ENCODE measurements at regions not wholly inside any gene's neighbourhood (a gene's known extent, or its start where the extent isn't known, plus 50 kb on each side); places are given as distances from the start of the nearest gene placed in this dataset.
"Not testable (repeated sequence)": the region's sequence is repeated elsewhere in the genome, so short reads cannot be mapped to it uniquely, and the experiment has no call there.

DNA sequence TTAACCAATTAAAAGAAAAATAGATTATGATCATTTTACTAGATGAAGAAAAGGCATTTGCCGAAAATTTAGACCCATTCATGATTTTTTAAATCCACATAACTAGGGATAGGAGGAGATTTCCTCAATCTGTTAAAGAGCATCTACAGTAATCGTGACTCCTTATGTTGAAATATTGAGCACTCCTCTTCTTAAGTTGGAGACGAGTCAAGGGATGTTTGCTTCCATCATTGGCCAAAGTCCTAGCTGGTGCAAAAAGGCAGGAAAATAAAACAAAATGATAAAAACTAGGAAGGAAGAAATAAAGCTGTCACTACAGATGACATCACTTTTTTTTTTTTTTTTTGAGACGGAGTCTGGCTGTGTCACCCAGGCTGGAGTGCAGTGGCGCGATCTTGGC, 245.6 kb upstream of the KAZN start:
- Histone ChIP-seq H3K27ac (no peak overlapping the region), H3K9me3 (no peaks in the 10 kb centered on the region), H3K4me2 (no peak overlapping the region), H3K4me3 (no peak overlapping the region), H3K4me1 (no peaks in the 10 kb centered on the region)
- TF ChIP-seq HOXB13 (CRISPR knock-in tag; IDR thresholded peaks at IDR 0.05; ENCODE audit: low read depth), result no peak
- TF ChIP-seq KDM1A (IDR thresholded peaks at IDR 0.05; ENCODE audit: low read depth), result no peak
- TF ChIP-seq, protein P1, sequence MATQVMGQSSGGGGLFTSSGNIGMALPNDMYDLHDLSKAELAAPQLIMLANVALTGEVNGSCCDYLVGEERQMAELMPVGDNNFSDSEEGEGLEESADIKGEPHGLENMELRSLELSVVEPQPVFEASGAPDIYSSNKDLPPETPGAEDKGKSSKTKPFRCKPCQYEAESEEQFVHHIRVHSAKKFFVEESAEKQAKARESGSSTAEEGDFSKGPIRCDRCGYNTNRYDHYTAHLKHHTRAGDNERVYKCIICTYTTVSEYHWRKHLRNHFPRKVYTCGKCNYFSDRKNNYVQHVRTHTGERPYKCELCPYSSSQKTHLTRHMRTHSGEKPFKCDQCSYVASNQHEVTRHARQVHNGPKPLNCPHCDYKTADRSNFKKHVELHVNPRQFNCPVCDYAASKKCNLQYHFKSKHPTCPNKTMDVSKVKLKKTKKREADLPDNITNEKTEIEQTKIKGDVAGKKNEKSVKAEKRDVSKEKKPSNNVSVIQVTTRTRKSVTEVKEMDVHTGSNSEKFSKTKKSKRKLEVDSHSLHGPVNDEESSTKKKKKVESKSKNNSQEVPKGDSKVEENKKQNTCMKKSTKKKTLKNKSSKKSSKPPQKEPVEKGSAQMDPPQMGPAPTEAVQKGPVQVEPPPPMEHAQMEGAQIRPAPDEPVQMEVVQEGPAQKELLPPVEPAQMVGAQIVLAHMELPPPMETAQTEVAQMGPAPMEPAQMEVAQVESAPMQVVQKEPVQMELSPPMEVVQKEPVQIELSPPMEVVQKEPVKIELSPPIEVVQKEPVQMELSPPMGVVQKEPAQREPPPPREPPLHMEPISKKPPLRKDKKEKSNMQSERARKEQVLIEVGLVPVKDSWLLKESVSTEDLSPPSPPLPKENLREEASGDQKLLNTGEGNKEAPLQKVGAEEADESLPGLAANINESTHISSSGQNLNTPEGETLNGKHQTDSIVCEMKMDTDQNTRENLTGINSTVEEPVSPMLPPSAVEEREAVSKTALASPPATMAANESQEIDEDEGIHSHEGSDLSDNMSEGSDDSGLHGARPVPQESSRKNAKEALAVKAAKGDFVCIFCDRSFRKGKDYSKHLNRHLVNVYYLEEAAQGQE (IDR thresholded peaks at IDR 0.05), result no peak
- no peak for TF ChIP-seq ZFP36 (IDR thresholded peaks at IDR 0.05; ENCODE audit: borderline replicate concordance, partially characterized antibody)
- TF ChIP-seq, protein P2, sequence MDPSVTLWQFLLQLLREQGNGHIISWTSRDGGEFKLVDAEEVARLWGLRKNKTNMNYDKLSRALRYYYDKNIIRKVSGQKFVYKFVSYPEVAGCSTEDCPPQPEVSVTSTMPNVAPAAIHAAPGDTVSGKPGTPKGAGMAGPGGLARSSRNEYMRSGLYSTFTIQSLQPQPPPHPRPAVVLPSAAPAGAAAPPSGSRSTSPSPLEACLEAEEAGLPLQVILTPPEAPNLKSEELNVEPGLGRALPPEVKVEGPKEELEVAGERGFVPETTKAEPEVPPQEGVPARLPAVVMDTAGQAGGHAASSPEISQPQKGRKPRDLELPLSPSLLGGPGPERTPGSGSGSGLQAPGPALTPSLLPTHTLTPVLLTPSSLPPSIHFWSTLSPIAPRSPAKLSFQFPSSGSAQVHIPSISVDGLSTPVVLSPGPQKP (IDR thresholded peaks at IDR 0.05; ENCODE audit: low read depth, low read length), result no peak
- TF ChIP-seq CHD2 (IDR thresholded peaks at IDR 0.05; ENCODE audit: low read length, partially characterized antibody), result no peak
- no peak for TF ChIP-seq POLR2A (IDR thresholded peaks at IDR 0.05; ENCODE audit: low read length)
- no peak for TF ChIP-seq FOSB (CRISPR knock-in tag; IDR thresholded peaks at IDR 0.05)
- no peak for ATAC-seq
- WGBS (ENCODE audit: missing lambda C conversion rate), result 36% methylated on average over 6 of the region's 6 CpGs
- FAIRE-seq, result no peak
- CTCF ChIA-PET, result no interaction called here
- POLR2A ChIA-PET, result no interaction called here
- DNase-seq (ENCODE audit: low read depth in 1 of 2, low spot score in 1 of 2), result no peak

DNA sequence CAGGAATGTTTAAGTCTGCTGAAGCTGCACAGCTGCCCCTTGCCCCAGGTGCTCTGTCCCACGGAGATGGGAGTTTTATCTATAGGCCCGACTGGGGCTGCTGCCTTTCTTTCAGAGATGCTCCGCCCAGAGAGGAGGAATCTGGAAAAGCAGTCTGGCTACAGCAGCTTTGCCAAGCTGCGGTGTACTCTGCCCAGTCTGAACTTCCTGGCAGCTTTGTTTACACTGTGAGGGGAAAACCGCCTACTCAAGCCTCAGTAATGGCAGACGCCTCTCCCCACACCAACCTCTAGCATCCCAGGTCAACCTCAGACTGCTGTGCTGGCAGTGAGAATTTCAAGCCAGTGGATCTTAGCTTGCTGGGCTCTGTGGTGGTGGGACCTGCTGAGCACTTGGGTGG, 237.5 kb upstream of the KAZN start:
- WGBS (ENCODE audit: missing lambda C conversion rate), result 8% methylated on average over 5 of the region's 6 CpGs
- POLR2A ChIA-PET; H3K4me2 ChIP-seq; H3K27ac ChIP-seq; FAIRE-seq; DNase-seq (ENCODE audit: low read depth in 1 of 2, low spot score in 1 of 2); H3K9me3 ChIP-seq; CTCF ChIA-PET; ATAC-seq; H3K4me3 ChIP-seq; H3K4me1 ChIP-seq: not testable (repeated sequence)

DNA sequence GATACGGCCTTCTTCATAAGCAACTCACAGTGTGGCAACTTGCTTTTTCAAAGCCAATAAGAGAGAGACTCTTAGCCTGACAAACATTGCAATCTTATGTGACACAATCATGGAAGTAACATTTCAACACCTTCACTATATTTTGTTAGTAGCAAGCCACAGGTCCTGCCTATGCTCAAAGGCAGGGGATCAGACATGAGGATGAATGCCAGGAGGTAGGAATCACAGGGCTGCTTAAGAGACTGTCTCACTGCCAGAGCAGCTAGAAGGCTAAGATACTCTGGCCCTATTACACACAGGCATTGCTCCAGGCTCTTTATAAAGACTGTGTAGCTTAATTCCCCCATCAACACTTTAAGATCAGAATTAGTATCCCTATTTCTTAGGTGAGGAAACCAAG, 236.2 kb upstream of the KAZN start:
- WGBS (ENCODE audit: missing lambda C conversion rate), result 60% methylated on average over 1 of the region's 1 CpG
- no peaks in the 10 kb centered on the region for H3K9me3 ChIP-seq
- DNase-seq (ENCODE audit: low read depth in 1 of 2, low spot score in 1 of 2), result no peak

More for the DNA sequence above, 236.2 kb upstream of the KAZN start:
- TF ChIP-seq POLR2AphosphoS2 (conservative IDR thresholded peaks at IDR 0.05; ENCODE audit: low read length) (no peak), HEYL (CRISPR knock-in tag; IDR thresholded peaks at IDR 0.05) (no peak), KDM5A (IDR thresholded peaks at IDR 0.05) (no peak), MYC (IDR thresholded peaks at IDR 0.05; ENCODE audit: borderline replicate concordance, low read length) (no peak), RFX5 (IDR thresholded peaks at IDR 0.05) (no peak), ZC3H11A (IDR thresholded peaks at IDR 0.05) (no peak), ZFP36 (IDR thresholded peaks at IDR 0.05; ENCODE audit: borderline replicate concordance, partially characterized antibody) (no peak), ZSCAN20 (CRISPR knock-in tag; IDR thresholded peaks at IDR 0.05) (no peak), MAZ (IDR thresholded peaks at IDR 0.05; ENCODE audit: borderline replicate concordance, low read depth, low read length) (no peak), ZNF302 (CRISPR knock-in tag; IDR thresholded peaks at IDR 0.05) (no peak), GATA3 (IDR thresholded peaks at IDR 0.05; ENCODE audit: borderline replicate concordance) (no peak), HDAC2 (IDR thresholded peaks at IDR 0.05) (no peak)
- TF ChIP-seq, protein P2 (IDR thresholded peaks at IDR 0.05; ENCODE audit: low read depth, low read length), result no peak
- TF ChIP-seq, protein P3, sequence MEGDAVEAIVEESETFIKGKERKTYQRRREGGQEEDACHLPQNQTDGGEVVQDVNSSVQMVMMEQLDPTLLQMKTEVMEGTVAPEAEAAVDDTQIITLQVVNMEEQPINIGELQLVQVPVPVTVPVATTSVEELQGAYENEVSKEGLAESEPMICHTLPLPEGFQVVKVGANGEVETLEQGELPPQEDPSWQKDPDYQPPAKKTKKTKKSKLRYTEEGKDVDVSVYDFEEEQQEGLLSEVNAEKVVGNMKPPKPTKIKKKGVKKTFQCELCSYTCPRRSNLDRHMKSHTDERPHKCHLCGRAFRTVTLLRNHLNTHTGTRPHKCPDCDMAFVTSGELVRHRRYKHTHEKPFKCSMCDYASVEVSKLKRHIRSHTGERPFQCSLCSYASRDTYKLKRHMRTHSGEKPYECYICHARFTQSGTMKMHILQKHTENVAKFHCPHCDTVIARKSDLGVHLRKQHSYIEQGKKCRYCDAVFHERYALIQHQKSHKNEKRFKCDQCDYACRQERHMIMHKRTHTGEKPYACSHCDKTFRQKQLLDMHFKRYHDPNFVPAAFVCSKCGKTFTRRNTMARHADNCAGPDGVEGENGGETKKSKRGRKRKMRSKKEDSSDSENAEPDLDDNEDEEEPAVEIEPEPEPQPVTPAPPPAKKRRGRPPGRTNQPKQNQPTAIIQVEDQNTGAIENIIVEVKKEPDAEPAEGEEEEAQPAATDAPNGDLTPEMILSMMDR (IDR thresholded peaks at IDR 0.05), result no peak
- POLR2A ChIA-PET, result no interaction called here
- H3K4me1 ChIP-seq, result no peaks in the 10 kb centered on the region
- CTCF ChIA-PET, result interaction anchor here (0.6 kb wide), 1 partner anchor 87 kb away, joined by 3 read pairs; no protein-coding TSS in a partner anchor
- no peak overlapping the region for H3K4me2 ChIP-seq
- FAIRE-seq (no peak), ATAC-seq (no peak)
- no peak overlapping the region for H3K4me3 ChIP-seq
- H3K27ac ChIP-seq, result no peak overlapping the region
